C4-2B (cell line): ENCODE measurements at regions not wholly inside any gene's neighbourhood (a gene's known extent, or its start where the extent isn't known, plus 50 kb on each side); places are given as distances from the start of the nearest gene placed in this dataset.

ENCODE experiments used
- ZFX ChIP-seq: fragments of 450-650 bp; IDR thresholded peaks from 2 replicates; pipeline ENCODE4 v1.6.1; 2017
- TF ChIP-seq, protein P1 (sequence below): fragments of 450-650 bp; conservative IDR thresholded peaks from 2 replicates; pipeline ENCODE4 v1.5.1; 2017; ENCODE audit warnings: mild to moderate bottlenecking

DNA sequence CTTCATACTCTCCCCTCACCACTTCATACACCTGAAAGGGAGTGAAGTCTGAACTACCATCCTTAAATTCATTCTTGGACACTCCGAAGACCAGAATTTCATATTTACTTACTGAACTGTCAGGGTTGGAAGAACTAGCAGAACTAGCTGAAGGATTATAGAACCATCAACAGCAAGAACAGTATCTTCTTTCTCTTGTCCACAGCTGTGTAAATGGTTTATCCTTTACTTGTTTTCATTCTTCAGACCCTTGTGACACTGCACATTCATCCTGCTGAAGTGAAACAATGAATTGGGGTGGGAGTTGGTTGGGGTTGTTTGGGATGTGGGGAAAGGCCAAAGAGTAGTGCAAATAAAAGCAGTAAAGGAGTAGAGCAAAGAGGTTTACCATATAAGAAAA is 350.9 kb downstream of the ZIC1 start:
- TF ChIP-seq, protein P1, sequence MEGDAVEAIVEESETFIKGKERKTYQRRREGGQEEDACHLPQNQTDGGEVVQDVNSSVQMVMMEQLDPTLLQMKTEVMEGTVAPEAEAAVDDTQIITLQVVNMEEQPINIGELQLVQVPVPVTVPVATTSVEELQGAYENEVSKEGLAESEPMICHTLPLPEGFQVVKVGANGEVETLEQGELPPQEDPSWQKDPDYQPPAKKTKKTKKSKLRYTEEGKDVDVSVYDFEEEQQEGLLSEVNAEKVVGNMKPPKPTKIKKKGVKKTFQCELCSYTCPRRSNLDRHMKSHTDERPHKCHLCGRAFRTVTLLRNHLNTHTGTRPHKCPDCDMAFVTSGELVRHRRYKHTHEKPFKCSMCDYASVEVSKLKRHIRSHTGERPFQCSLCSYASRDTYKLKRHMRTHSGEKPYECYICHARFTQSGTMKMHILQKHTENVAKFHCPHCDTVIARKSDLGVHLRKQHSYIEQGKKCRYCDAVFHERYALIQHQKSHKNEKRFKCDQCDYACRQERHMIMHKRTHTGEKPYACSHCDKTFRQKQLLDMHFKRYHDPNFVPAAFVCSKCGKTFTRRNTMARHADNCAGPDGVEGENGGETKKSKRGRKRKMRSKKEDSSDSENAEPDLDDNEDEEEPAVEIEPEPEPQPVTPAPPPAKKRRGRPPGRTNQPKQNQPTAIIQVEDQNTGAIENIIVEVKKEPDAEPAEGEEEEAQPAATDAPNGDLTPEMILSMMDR: no peak
- TF ChIP-seq ZFX: no peak
